Naive thymus-derived CD8-positive, alpha-beta T cell (primary cell): ENCODE measurements at regions not wholly inside any gene's neighbourhood (a gene's known extent, or its start where the extent isn't known, plus 50 kb on each side); places are given as distances from the start of the nearest gene placed in this dataset.
"Not testable (repeated sequence)": the region's sequence is repeated elsewhere in the genome, so short reads cannot be mapped to it uniquely, and the experiment has no call there.

ENCODE experiments used
- ATAC-seq, 2 donors: fragments of 150-1000 bp; cut with Tn5 transposase in 1 of 2; sonication (Bioruptor Pico), chemical (Tn5 transposase) in 1 of 2; 1 replicate in 1 of 2; 2 replicates in 1 of 2; pipeline ENCODE4 v1.10.0; 2021; ENCODE audit warnings: mild to moderate bottlenecking in 2 of 2, moderate library complexity in 2 of 2
- POLR2A ChIA-PET: fragments of 350-600 bp; sonication (Branson Sonifier 250); formaldehyde crosslinking; loops from one replicate; lab custom pipeline; 2021; ENCODE audit warnings: antibody characterized with exemption; lab: Charles Lee
- DNase-seq, 10 donors: peaks; one replicate each; pipeline versions ENCODE4 v3.0.0 to v3.0.0-alpha.2; 2020 to 2022
- H3K27ac Mint-ChIP-seq, 10 donors: one replicate each; pipeline ENCODE4 v1.8.0; 2020 to 2022; ENCODE audit warnings: mild to moderate bottlenecking in 10 of 10, mixed read lengths in 10 of 10, moderate library complexity in 4 of 10, inconsistent platforms in 1 of 10
- H3K27me3 Mint-ChIP-seq, 5 donors: one replicate each; pipeline ENCODE4 v1.8.0; 2021 to 2022; ENCODE audit warnings: mixed read lengths in 5 of 5
- H3K36me3 Mint-ChIP-seq, 3 donors: one replicate each; pipeline ENCODE4 v1.8.0; 2020 to 2022; ENCODE audit warnings: mixed read lengths in 3 of 3, mild to moderate bottlenecking in 2 of 3, inconsistent platforms in 1 of 3
- H3K4me1 Mint-ChIP-seq, 4 donors: one replicate each; pipeline ENCODE4 v1.8.0; 2021 to 2022; ENCODE audit warnings: mixed read lengths in 4 of 4
- H3K4me3 Mint-ChIP-seq, 10 donors: one replicate each; pipeline ENCODE4 v1.8.0; 2020 to 2022; ENCODE audit warnings: mild to moderate bottlenecking in 10 of 10, mixed read lengths in 10 of 10, moderate library complexity in 6 of 10, inconsistent platforms in 1 of 10
- H3K9me3 Mint-ChIP-seq, 9 donors: one replicate each; pipeline ENCODE4 v1.8.0; 2020 to 2022; ENCODE audit warnings: mixed read lengths in 9 of 9, mild to moderate bottlenecking in 3 of 9, inconsistent platforms in 1 of 9, moderate library complexity in 1 of 9

DNA sequence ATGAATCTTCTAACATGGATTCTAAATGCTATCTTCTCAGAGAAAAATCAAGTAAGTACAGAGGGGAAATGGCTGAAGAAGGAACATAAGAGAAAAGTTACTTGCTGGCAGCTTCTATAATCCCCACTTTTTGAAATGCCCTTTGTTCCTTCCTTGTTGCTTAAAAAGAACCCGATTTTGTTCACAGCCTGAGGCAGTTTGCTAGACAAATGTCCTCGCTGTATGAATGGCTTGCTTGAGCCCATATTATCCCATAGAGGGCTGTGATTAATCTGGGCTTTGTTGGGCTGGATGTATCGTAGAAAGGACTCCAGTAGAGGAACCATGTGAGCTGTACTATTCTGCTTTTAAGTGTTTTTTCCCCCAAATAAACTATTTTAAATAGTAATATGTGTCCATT, 134.3 kb upstream of the FGF13 start:
- DNase-seq = no peak
- POLR2A ChIA-PET = no interaction called here
- Mint-ChIP-seq H3K9me3 (no peaks in the 10 kb centered on the region), H3K4me3 (no peak overlapping the region), H3K4me1 (no peaks in the 10 kb centered on the region), H3K27ac (no peak overlapping the region), H3K27me3 (no peaks in the 10 kb centered on the region), H3K36me3 (no peaks in the 10 kb centered on the region)
- ATAC-seq = no peak

DNA sequence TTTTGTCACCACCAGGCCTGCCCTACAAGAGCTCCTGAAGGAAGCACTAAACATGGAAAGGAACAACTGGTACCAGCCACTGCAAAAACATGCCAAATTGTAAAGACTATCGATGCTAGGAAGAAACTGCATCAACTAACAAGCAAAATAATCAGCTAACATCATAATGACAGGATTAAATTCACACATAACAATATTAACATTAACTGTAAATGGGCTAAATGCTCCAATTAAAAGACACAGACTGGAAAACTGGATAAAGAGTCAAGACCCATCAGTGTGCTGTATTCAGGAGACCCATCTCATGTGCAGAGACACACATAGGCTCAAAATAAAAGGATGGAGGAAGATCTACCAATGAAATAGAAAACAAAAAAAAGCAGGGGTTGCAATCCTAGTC, 95.9 kb upstream of the FGF13 start:
- ATAC-seq, H3K36me3 Mint-ChIP-seq, POLR2A ChIA-PET, H3K4me3 Mint-ChIP-seq, H3K4me1 Mint-ChIP-seq, H3K27ac Mint-ChIP-seq, DNase-seq: not testable (repeated sequence)
- peaks cover 0 to 15% (median 8%) of the 10 kb centered on the region in 5 donors for H3K27me3 Mint-ChIP-seq
- peaks cover 0 to 23% (median 10%) of the 10 kb centered on the region in 9 donors for H3K9me3 Mint-ChIP-seq

DNA sequence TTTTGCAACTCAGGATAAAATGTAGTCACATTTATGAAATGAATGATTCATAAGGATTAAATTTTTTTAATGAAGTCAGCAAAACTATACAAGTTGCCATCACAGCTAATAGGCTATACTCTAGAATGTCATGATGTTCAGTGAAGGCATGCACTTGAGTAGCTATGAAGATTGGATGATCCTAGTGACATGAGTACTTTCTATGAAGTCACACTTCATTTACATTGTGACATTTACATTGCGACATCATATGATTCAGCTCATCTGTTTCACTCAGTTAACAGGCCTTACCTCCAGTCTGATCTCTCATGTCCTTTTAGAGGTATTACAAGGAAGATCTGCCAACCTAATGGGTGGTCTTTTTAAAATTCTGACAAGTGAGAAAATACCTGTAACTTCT, 82.7 kb upstream of the FGF13 start:
- POLR2A ChIA-PET = no interaction called here

DNA sequence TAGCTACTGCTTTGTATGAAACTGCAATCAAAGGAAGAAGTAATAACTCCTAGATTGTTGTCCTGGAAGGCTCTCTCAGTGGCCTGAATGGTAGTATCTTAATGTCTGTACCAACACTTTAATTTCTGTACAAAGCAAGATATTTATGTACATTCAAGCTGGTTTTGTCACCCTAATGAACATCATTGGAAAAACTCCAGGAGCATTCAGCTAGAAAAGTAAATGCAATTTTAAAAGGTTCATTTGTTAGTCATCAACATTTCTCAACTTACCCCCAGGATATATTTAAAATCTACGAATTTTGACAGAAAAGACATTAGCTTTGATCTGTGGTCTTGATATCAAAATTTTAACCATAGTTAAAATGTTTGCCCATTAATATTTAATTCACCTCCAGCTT, 80.0 kb upstream of the FGF13 start:
- H3K9me3 Mint-ChIP-seq = peaks cover 0 to 9% (median 0%) of the 10 kb centered on the region in 9 donors
- POLR2A ChIA-PET = no interaction called here
- no peak for ATAC-seq

More for the DNA sequence above, 82.7 kb upstream of the FGF13 start:
- Mint-ChIP-seq H3K9me3 (peaks cover 0 to 9% (median 0%) of the 10 kb centered on the region in 9 donors), H3K27ac (no peak overlapping the region), H3K27me3 (peaks cover 0 to 10% (median 0%) of the 10 kb centered on the region in 5 donors), H3K4me3 (no peak overlapping the region), H3K36me3 (no peaks in the 10 kb centered on the region), H3K4me1 (no peaks in the 10 kb centered on the region)
- no peak for ATAC-seq
- no peak for DNase-seq

DNA sequence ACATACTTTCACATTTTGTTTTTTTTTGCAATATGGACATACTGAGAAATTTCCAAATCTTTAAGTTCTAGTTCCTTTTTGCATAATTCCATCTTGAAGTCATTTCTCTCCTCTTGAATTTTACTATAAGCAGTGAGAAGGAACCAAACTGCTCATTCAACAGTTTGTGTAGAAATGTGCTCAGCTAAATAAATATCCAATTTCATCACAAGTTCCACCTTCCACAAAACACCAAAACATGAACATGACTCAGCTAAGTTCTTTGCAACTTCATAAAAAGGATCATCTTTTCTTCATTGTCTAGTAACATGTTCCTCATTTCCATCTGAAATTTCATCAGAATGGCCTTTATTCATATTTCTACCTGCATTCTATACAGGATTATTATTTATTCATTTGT, 77.3 kb upstream of the FGF13 start:
- H3K9me3 Mint-ChIP-seq = peaks cover 0 to 27% (median 2%) of the 10 kb centered on the region in 9 donors
- no peak overlapping the region for H3K27ac Mint-ChIP-seq
- no peaks in the 10 kb centered on the region for H3K36me3 Mint-ChIP-seq
- no peak overlapping the region for H3K4me3 Mint-ChIP-seq
- ATAC-seq (no peak), DNase-seq (no peak)
- H3K27me3 Mint-ChIP-seq = peaks cover 0 to 5% (median 0%) of the 10 kb centered on the region in 5 donors
- POLR2A ChIA-PET = no interaction called here
- H3K4me1 Mint-ChIP-seq = no peaks in the 10 kb centered on the region

More for the DNA sequence above, 80.0 kb upstream of the FGF13 start:
- H3K27ac Mint-ChIP-seq = no peak overlapping the region
- H3K36me3 Mint-ChIP-seq = no peaks in the 10 kb centered on the region
- no peaks in the 10 kb centered on the region for H3K4me1 Mint-ChIP-seq
- no peak for DNase-seq
- peaks cover 0 to 5% (median 0%) of the 10 kb centered on the region in 5 donors for H3K27me3 Mint-ChIP-seq
- H3K4me3 Mint-ChIP-seq = no peak overlapping the region

DNA sequence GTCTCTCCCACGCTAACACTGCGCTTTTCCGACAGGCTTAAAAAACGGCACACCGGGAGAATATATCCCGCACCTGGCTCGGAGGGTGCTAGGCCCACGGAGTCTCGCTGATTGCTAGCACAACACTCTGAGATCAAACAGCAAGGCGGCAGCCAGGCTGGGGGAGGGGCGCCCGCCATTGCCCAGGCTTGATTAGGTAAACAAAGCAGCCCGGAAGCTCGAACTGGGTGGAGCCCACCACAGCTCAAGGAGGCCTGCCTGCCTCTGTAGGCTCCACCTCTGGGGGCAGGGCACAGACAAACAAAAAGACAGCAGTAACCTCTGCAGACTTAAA, 67.0 kb upstream of the FGF13 start:
- not testable (repeated sequence) for H3K9me3 Mint-ChIP-seq

DNA sequence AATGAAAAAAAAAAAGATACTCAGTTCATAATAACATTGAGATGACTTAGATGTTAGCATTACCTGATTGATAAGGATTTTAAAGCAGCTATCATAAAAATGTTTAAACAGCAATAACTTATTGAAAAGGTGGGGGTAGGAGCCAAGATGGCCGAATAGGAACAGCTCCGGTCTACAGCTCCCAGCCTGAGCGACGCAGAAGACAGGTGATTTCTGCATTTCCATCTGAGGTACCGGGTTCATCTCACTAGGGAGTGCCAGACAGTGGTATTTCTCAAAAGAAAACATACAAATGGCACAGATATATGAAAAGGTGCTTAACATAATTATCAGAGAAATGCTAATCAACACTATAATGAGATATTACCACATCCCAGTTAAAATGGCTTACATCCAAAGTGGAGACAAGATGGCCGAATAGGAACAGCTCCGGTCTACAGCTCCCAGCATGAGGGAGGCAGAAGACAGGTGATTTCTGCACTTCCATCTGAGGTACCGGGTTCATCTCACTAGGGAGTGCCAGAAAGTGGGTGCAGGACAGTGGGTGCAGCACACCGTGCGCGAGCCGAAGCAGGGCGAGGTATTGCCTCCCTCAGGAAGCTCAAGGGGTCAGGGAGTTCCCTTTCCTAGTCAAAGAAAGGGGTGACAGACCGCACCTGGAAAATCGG, 66.5 kb upstream of the FGF13 start:
- H3K4me1 Mint-ChIP-seq, ATAC-seq, H3K27ac Mint-ChIP-seq, H3K4me3 Mint-ChIP-seq, H3K27me3 Mint-ChIP-seq, H3K9me3 Mint-ChIP-seq, POLR2A ChIA-PET, DNase-seq, H3K36me3 Mint-ChIP-seq: not testable (repeated sequence)

More for the DNA sequence above, 67.0 kb upstream of the FGF13 start:
- H3K4me3 Mint-ChIP-seq, H3K36me3 Mint-ChIP-seq, ATAC-seq, DNase-seq, H3K27ac Mint-ChIP-seq, H3K4me1 Mint-ChIP-seq, H3K27me3 Mint-ChIP-seq, POLR2A ChIA-PET: not testable (repeated sequence)

DNA sequence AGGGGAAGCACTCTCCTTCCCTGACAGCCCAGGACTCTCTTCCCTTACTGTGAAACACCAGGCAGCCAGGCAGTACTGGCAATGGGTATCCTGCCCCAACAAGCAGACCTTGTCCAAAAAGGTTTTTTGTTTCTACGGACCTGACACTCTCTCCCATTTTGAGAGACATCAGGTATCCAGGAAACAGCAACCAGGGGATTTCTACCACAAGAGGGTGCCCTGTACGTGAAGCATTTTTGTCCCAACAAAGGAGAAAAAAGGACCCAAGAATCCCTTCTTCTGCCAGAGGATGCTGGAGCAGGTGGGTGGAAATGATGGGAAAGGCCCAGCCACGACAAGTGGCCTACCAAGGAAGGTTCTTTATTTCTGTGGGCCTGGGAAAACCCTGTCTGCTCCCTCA, 65.7 kb upstream of the FGF13 start:
- H3K4me1 Mint-ChIP-seq = peaks cover 0 to 4% (median 0%) of the 10 kb centered on the region in 4 donors
- H3K27me3 Mint-ChIP-seq = peaks cover 0 to 2% (median 0%) of the 10 kb centered on the region in 5 donors
- H3K27ac Mint-ChIP-seq = no peak overlapping the region
- DNase-seq = no peak
- POLR2A ChIA-PET = no interaction called here
- H3K9me3 Mint-ChIP-seq = peaks cover 0 to 2% (median 0%) of the 10 kb centered on the region in 9 donors
- no peak overlapping the region for H3K4me3 Mint-ChIP-seq
- no peaks in the 10 kb centered on the region for H3K36me3 Mint-ChIP-seq
- ATAC-seq = no peak

DNA sequence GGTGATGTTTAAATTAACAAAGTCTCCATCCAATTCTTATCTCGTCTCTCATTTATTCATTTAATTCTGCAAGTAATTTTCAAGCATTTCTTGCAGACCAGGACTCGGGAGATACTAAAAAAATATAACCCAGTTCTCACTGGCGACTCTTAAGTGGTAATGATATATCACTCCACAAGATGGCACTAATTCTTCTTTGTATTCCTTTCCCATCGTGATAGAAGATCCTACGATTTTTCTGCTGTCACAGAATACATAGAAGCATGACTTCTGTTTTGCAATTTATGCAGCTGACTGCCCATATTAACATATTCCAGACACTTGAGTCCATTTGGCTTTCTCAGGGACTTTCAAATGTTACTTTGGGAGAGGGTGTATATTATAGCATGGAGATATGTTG, 64.0 kb upstream of the FGF13 start:
- H3K27ac Mint-ChIP-seq = no peak overlapping the region
- no peak overlapping the region for H3K4me3 Mint-ChIP-seq
- H3K27me3 Mint-ChIP-seq = peaks cover 0 to 2% (median under 1%) of the 10 kb centered on the region in 5 donors
- H3K4me1 Mint-ChIP-seq = peaks cover 0 to 4% (median 0%) of the 10 kb centered on the region in 4 donors
- H3K9me3 Mint-ChIP-seq = no peaks in the 10 kb centered on the region
- DNase-seq (peak in 1 of 10 donors; percentile 3), ATAC-seq (no peak)
- POLR2A ChIA-PET = no interaction called here
- no peaks in the 10 kb centered on the region for H3K36me3 Mint-ChIP-seq

DNA sequence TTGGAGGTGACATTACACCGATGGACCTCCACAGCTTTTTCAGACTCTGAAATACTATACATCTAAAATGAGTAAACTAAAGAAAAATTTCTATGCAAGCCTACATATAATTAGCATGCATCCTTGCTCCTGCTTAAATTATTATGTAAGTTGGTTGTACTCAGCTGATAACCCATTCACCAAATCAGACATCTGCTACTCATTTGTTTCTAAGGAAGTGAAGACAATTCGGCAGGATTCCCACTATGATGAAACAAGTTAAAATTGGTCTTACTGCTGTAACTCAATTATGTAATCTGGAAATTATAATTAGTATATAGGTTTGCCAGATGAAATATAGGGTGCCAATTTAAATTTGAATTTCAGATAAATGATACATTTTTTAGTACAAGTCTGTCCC, 59.5 kb upstream of the FGF13 start:
- Mint-ChIP-seq H3K27ac (no peak overlapping the region), H3K4me1 (peaks cover 0 to 4% (median 0%) of the 10 kb centered on the region in 4 donors), H3K36me3 (no peaks in the 10 kb centered on the region), H3K4me3 (no peak overlapping the region), H3K9me3 (no peaks in the 10 kb centered on the region), H3K27me3 (peaks cover 0 to 3% (median 1%) of the 10 kb centered on the region in 5 donors)
- no peak for DNase-seq
- POLR2A ChIA-PET = no interaction called here
- ATAC-seq = no peak

DNA sequence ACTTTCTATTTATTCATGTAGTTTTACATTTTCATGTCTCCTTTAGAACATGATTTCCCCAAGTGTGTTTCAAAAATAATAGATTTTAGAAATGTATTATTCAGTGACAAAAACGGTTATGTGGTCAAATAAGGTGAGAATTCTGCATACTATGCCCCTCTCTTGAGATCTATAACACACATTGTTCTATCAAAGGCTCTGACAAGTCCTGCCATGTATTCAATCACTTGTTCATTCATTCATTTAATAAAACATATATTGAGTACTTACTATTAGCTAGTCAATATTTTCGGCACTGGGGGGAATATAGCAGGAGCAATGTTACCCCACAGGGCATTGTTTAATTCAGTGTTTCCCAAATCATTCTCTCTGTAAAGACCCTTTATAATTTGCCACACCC, 58.4 kb upstream of the FGF13 start:
- DNase-seq (no peak), ATAC-seq (no peak)
- H3K27ac Mint-ChIP-seq = no peak overlapping the region
- no peak overlapping the region for H3K4me3 Mint-ChIP-seq
- H3K27me3 Mint-ChIP-seq = peaks cover 0 to 3% (median 0%) of the 10 kb centered on the region in 5 donors
- no peaks in the 10 kb centered on the region for H3K4me1 Mint-ChIP-seq
- H3K9me3 Mint-ChIP-seq = no peaks in the 10 kb centered on the region
- POLR2A ChIA-PET = no interaction called here
- H3K36me3 Mint-ChIP-seq = no peaks in the 10 kb centered on the region

DNA sequence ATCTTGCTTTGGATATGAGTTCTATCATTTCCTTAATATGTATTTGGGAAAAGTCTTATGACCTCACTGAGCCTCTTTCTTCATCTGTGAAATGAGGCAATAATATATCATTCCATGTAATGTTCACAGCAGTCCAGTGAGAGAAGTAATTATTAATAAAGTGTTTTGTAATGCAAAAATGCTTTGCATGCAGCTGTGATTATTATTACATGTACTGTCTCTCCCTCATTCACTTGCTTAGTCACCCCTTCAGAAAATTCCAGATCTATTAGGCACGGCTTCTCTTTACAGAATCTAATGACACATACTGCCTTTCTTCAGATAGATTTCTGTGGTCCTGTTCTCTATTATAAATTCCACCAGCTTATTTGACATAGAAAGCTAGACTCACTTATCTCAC, 53.5 kb upstream of the FGF13 start:
- POLR2A ChIA-PET = no interaction called here
- H3K27me3 Mint-ChIP-seq = peaks cover 0 to 3% (median 0%) of the 10 kb centered on the region in 5 donors
- H3K36me3 Mint-ChIP-seq = no peaks in the 10 kb centered on the region
- H3K27ac Mint-ChIP-seq = no peak overlapping the region
- H3K4me3 Mint-ChIP-seq = no peak overlapping the region
- H3K9me3 Mint-ChIP-seq = no peaks in the 10 kb centered on the region
- H3K4me1 Mint-ChIP-seq = no peaks in the 10 kb centered on the region
- ATAC-seq (no peak), DNase-seq (no peak)

DNA sequence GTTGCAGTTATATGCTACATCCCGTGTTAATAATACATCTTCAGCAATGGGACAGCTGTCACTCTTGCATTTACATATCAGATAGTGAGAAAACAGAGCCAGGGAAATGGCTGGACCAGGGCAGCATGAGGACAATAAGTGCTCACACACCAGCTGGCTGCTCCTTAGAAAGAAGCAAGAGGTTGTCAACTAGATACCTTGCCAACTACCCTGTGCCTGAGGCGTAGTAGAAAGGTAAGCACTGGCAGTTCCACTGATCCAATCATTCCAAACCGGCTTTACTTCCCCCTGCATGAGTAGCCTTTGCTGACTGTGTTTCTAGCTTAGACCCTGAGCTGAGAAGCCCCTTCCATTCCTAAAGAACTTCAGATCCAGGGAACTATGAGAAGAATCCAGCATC, 52.2 kb upstream of the FGF13 start:
- no peak for ATAC-seq
- H3K27ac Mint-ChIP-seq = no peak overlapping the region
- peaks cover 0 to 3% (median 0%) of the 10 kb centered on the region in 5 donors for H3K27me3 Mint-ChIP-seq
- no peaks in the 10 kb centered on the region for H3K36me3 Mint-ChIP-seq
- H3K9me3 Mint-ChIP-seq = no peaks in the 10 kb centered on the region
- no peaks in the 10 kb centered on the region for H3K4me1 Mint-ChIP-seq
- no peak overlapping the region for H3K4me3 Mint-ChIP-seq
- DNase-seq = no peak
- POLR2A ChIA-PET = no interaction called here

DNA sequence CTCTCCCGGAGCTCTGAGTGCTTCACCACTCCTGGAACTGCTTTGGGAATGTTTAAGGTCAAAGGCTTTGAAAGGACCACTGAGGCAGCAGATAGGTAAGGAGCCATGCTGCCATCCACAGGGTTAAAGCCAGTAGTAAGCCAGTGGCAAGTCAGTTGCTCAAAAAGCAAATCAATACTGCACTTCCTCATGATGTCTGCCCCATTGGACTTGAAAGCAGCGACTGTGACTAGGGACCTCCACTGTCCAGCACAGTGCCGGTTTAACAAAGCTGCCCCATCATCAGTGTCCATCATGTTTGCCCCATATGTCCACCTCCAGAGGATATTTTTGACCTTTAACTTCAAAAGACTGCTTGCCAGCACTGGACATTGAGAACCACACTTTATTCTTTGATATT, 49.9 kb upstream of the FGF13 start:
- Mint-ChIP-seq H3K9me3 (peaks cover 0 to 1% (median 0%) of the 10 kb centered on the region in 9 donors), H3K27ac (no peak overlapping the region), H3K27me3 (peaks cover 0 to 3% (median 0%) of the 10 kb centered on the region in 5 donors), H3K4me3 (no peak overlapping the region), H3K36me3 (no peaks in the 10 kb centered on the region), H3K4me1 (no peaks in the 10 kb centered on the region)
- POLR2A ChIA-PET = no interaction called here
- ATAC-seq (no peak), DNase-seq (no peak)
